DMS114 treated with DMSO at 0.1 percent for 48 hours (cell line): ENCODE measurements at regions not wholly inside any gene's neighbourhood (a gene's known extent, or its start where the extent isn't known, plus 50 kb on each side); places are given as distances from the start of the nearest gene placed in this dataset.

Source experiments
- DNase-seq: peaks from one replicate; lab custom pipeline; 2025; ENCODE audit not compliant: unreplicated experiment; lab: John Stamatoyannopoulos, UW

GRCh38 chr20:52416953-52417352, 225.4 kb upstream of the ZFP64 start:
- no peak for DNase-seq

- no peak for DNase-seq
Observed at GRCh38 chr20:52411611-52412010, 220.0 kb upstream of the ZFP64 start.

GRCh38 chr20:52410731-52411234, 219.2 kb upstream of the ZFP64 start:
- DNase-seq: no peak

GRCh38 chr20:52410182-52410647, 218.6 kb upstream of the ZFP64 start:
- DNase-seq: no peak

- DNase-seq: no peak
Observed at GRCh38 chr20:52405986-52406385, 214.4 kb upstream of the ZFP64 start.

- no peak for DNase-seq
Observed at GRCh38 chr20:52405417-52405816, 213.8 kb upstream of the ZFP64 start.

GRCh38 chr20:52404671-52405070, 213.1 kb upstream of the ZFP64 start:
- DNase-seq: no peak

GRCh38 chr20:52402950-52403349, 211.4 kb upstream of the ZFP64 start:
- DNase-seq: no peak

- no peak for DNase-seq
Observed at GRCh38 chr20:52402514-52402913, 210.9 kb upstream of the ZFP64 start.

- no peak for DNase-seq
Observed at GRCh38 chr20:52401431-52401830, 209.9 kb upstream of the ZFP64 start.

GRCh38 chr20:52399352-52399751, 207.8 kb upstream of the ZFP64 start:
- DNase-seq: no peak

GRCh38 chr20:52389606-52390005, 198.0 kb upstream of the ZFP64 start:
- no peak for DNase-seq

- DNase-seq: no peak
Observed at GRCh38 chr20:52383995-52384621, 192.5 kb upstream of the ZFP64 start.

- no peak for DNase-seq
Observed at GRCh38 chr20:52382933-52383332, 191.4 kb upstream of the ZFP64 start.

GRCh38 chr20:52379723-52380336, 188.3 kb upstream of the ZFP64 start:
- DNase-seq: peak; percentile 28

- no peak for DNase-seq
Observed at GRCh38 chr20:52372169-52372568, 180.6 kb upstream of the ZFP64 start.

GRCh38 chr20:52365688-52366087, 174.1 kb upstream of the ZFP64 start:
- no peak for DNase-seq

- no peak for DNase-seq
Observed at GRCh38 chr20:52364405-52364804, 172.8 kb upstream of the ZFP64 start.

GRCh38 chr20:52361650-52362049, 170.1 kb upstream of the ZFP64 start:
- no peak for DNase-seq

- no peak for DNase-seq
Observed at GRCh38 chr20:52349806-52350205, 158.2 kb upstream of the ZFP64 start.

GRCh38 chr20:52348434-52348833, 156.9 kb upstream of the ZFP64 start:
- DNase-seq: no peak

GRCh38 chr20:52346797-52347196, 155.2 kb upstream of the ZFP64 start:
- DNase-seq: no peak

- no peak for DNase-seq
Observed at GRCh38 chr20:52342913-52343312, 151.3 kb upstream of the ZFP64 start.
